Transverse colon (tissue), 4 donors: ENCODE measurements at regions not wholly inside any gene's neighbourhood (a gene's known extent, or its start where the extent isn't known, plus 50 kb on each side); places are given as distances from the start of the nearest gene placed in this dataset.

ENCODE experiments used
- DNase-seq: peaks from one replicate; pipeline ENCODE4 v3.0.0-alpha.2; 2019
- H3K27ac ChIP-seq, 4 donors: fragments of 200-600 bp; sonication (generic); 2 replicates each; pipeline ENCODE4 v1.5.1; 2016 to 2018; ENCODE audit warnings: inconsistent platforms in 4 of 4
- H3K27me3 ChIP-seq: fragments of 200-600 bp; sonication (generic); 2 replicates; pipeline ENCODE4 v1.5.1; 2017; ENCODE audit warnings: inconsistent platforms
- H3K36me3 ChIP-seq, 4 donors: fragments of 200-600 bp; sonication (generic); 2 replicates each; pipeline ENCODE4 v1.5.1; 2017 to 2019; ENCODE audit warnings: inconsistent platforms in 4 of 4
- H3K4me1 ChIP-seq, 4 donors: fragments of 200-600 bp; sonication (generic); 2 replicates each; pipeline ENCODE4 v1.5.1; 2017 to 2020; ENCODE audit warnings: inconsistent platforms in 4 of 4
- H3K4me3 ChIP-seq, 4 donors: fragments of 200-600 bp; sonication (generic); 1 replicate in 1 of 4; 2 replicates in 3 of 4; pipeline versions ENCODE4 v1.5.1 to v1.6.1; 2017 to 2019; ENCODE audit warnings: inconsistent platforms in 4 of 4
- H3K9me3 ChIP-seq, 2 donors: fragments of 200-600 bp; sonication (generic); 2 replicates each; pipeline ENCODE4 v1.5.1; 2017 to 2019; ENCODE audit warnings: inconsistent platforms in 2 of 2
- CTCF ChIP-seq, 5 experiments: fragments of 200-600 bp in 3 of 5; fragments of 450-650 bp in 2 of 5; sonication (generic) in 3 of 5; IDR thresholded peaks; 1 replicate in 2 of 5; 2 replicates in 3 of 5; pipeline ENCODE4 v1.5.1; 2016 to 2017; ENCODE audit warnings: antibody characterized with exemption in 5 of 5, inconsistent platforms in 3 of 5, mild to moderate bottlenecking in 2 of 5, moderate library complexity in 1 of 5
- EP300 ChIP-seq: sonication (generic); formaldehyde crosslinking; IDR thresholded peaks from one replicate; pipeline ENCODE4 v1.6.1; 2017; ENCODE audit warnings: antibody characterized with exemption, low read depth
- POLR2A ChIP-seq: fragments of 450-650 bp; IDR thresholded peaks from one replicate; pipeline ENCODE4 v1.6.1; 2016; ENCODE audit warnings: antibody characterized with exemption, mild to moderate bottlenecking, moderate library complexity
- POLR2AphosphoS5 ChIP-seq, 3 donors: sonication (generic); formaldehyde crosslinking; IDR thresholded peaks; one replicate each; pipeline ENCODE4 v1.6.1; 2016; ENCODE audit warnings: antibody characterized with exemption in 3 of 3
- WGBS, 2 donors: methylation state at CpG; one replicate each; pipeline ENCODE4 v1.1.5; 2018; ENCODE audit warnings: low coverage in 1 of 2; 5-methylcytosine and 5-hydroxymethylcytosine counted together
- in situ Hi-C, 4 donors: fragments of 200-750 bp; cut with MboI; loops; one replicate each; pipeline versions ENCODE4 v1.15.0 to v1.15.1; 2017; ENCODE audit warnings: low sequenced_read_pairs in 3 of 4, low pct_ligation_motif_present in 1 of 4, low pct_unique_long_range_greater_than_20kb in 1 of 4
- intact Hi-C: fragments of 100-400 bp; cut with DNase I; formaldehyde crosslinking; loops from one replicate; pipeline ENCODE4 v1.15.1; 2023; ENCODE audit warnings: low total_unique reads

GRCh38 chr16:55222486-55222885 lies 101.5 kb upstream of the IRX6 start:
- in situ Hi-C loops = no loop called here
- H3K9me3 ChIP-seq = no peaks in the 10 kb centered on the region
- 31 to 58% methylated on average over 5 to 7 of the region's 7 CpGs for WGBS, 2 donors
- no peaks in the 10 kb centered on the region for H3K36me3 ChIP-seq
- H3K4me3 ChIP-seq = no peak overlapping the region
- TF ChIP-seq POLR2A = no peak
- no peaks in the 10 kb centered on the region for H3K4me1 ChIP-seq
- DNase-seq = no peak
- H3K27ac ChIP-seq = no peak overlapping the region
- intact Hi-C loops = no loop called here
- H3K27me3 ChIP-seq = no peaks in the 10 kb centered on the region

GRCh38 chr16:55225972-55226542 lies 97.9 kb upstream of the IRX6 start:
- intact Hi-C loops (no loop called here), in situ Hi-C loops (no loop called here)
- no peak for DNase-seq
- H3K27ac ChIP-seq = no peak overlapping the region
- H3K9me3 ChIP-seq = no peaks in the 10 kb centered on the region
- WGBS, 2 donors = 67 to 68% methylated on average over 1 to 5 of the region's 5 CpGs
- H3K4me1 ChIP-seq = no peaks in the 10 kb centered on the region
- no peak overlapping the region for H3K4me3 ChIP-seq
- peaks cover 4% of the 10 kb centered on the region for H3K27me3 ChIP-seq
- no peaks in the 10 kb centered on the region for H3K36me3 ChIP-seq
- TF ChIP-seq CTCF (IDR thresholded peaks at IDR 0.05) = no peak
- TF ChIP-seq EP300 = no peak
- TF ChIP-seq POLR2AphosphoS5 (IDR thresholded peaks at IDR 0.05) = no peak
- no peak for TF ChIP-seq POLR2A

GRCh38 chr16:55232822-55233221 lies 91.2 kb upstream of the IRX6 start:
- H3K36me3 ChIP-seq = no peaks in the 10 kb centered on the region
- WGBS, 2 donors = 81 to 91% methylated on average over 5 to 7 of the region's 7 CpGs
- in situ Hi-C loops (no loop called here), intact Hi-C loops (no loop called here)
- no peak overlapping the region for H3K27ac ChIP-seq
- H3K4me1 ChIP-seq = no peaks in the 10 kb centered on the region
- H3K4me3 ChIP-seq = no peak overlapping the region
- H3K27me3 ChIP-seq = peaks cover 4% of the 10 kb centered on the region
- no peak for DNase-seq
- no peaks in the 10 kb centered on the region for H3K9me3 ChIP-seq
- TF ChIP-seq POLR2A (no peak), CTCF (IDR thresholded peaks at IDR 0.05) (no peak), EP300 (no peak), POLR2AphosphoS5 (IDR thresholded peaks at IDR 0.05) (no peak)

- no peak for DNase-seq
- in situ Hi-C loops = no loop called here
These were observed 90.5 kb upstream of the IRX6 start for GRCh38 chr16:55233464-55233863.

More at GRCh38 chr16:55233464-55233863, 90.5 kb upstream of the IRX6 start:
- WGBS, 2 donors = 17 to 21% methylated on average over 1 of the region's 1 CpG
- peaks cover 4% of the 10 kb centered on the region for H3K27me3 ChIP-seq
- H3K27ac ChIP-seq = no peak overlapping the region
- no peaks in the 10 kb centered on the region for H3K36me3 ChIP-seq
- intact Hi-C loops = no loop called here
- TF ChIP-seq EP300 (no peak), CTCF (IDR thresholded peaks at IDR 0.05) (no peak), POLR2AphosphoS5 (IDR thresholded peaks at IDR 0.05) (no peak), POLR2A (no peak)
- H3K4me3 ChIP-seq = no peak overlapping the region
- no peaks in the 10 kb centered on the region for H3K9me3 ChIP-seq
- no peaks in the 10 kb centered on the region for H3K4me1 ChIP-seq
